Mesendoderm (in vitro differentiated cells): ENCODE measurements at regions not wholly inside any gene's neighbourhood (a gene's known extent, or its start where the extent isn't known, plus 50 kb on each side); places are given as distances from the start of the nearest gene placed in this dataset.

Source experiments
- DNase-seq: peaks from one replicate; pipeline ENCODE4 v3.0.0; 2013
- H2AK5ac ChIP-seq: 2 replicates; pipeline ENCODE4 v1.6.1; 2013; ENCODE audit warnings: low read length, inconsistent platforms
- H2BK120ac ChIP-seq: 2 replicates; pipeline ENCODE4 v1.6.1; 2013; ENCODE audit warnings: low read depth, mild to moderate bottlenecking, low read length, moderate library complexity, mixed read lengths
- H2BK15ac ChIP-seq: replicated peaks from 2 replicates; pipeline ENCODE4 v1.6.1; 2013; ENCODE audit warnings: low read depth, mild to moderate bottlenecking, moderate library complexity
- H2BK5ac ChIP-seq: 2 replicates; pipeline ENCODE4 v1.6.1; 2013; ENCODE audit warnings: low read length, inconsistent platforms
- H3K18ac ChIP-seq: 2 replicates; pipeline ENCODE4 v1.6.1; 2013; ENCODE audit warnings: mild to moderate bottlenecking, low read length, mixed read lengths
- H3K23ac ChIP-seq: one replicate; pipeline ENCODE4 v1.6.1; 2013; ENCODE audit warnings: low read length
- H3K27ac ChIP-seq: 2 replicates; pipeline ENCODE4 v1.5.1; 2013; ENCODE audit warnings: low read depth, mild to moderate bottlenecking, inconsistent platforms, low read length, moderate library complexity
- H3K27me3 ChIP-seq: 2 replicates; pipeline ENCODE4 v1.6.1; 2013; ENCODE audit warnings: low read length, control low read depth, mild to moderate bottlenecking, inconsistent platforms; ENCODE audit not compliant: insufficient read depth, poor library complexity
- H3K36me3 ChIP-seq: 2 replicates; pipeline ENCODE4 v1.6.1; 2013; ENCODE audit warnings: low read length, inconsistent platforms; ENCODE audit not compliant: control insufficient read depth, insufficient read depth
- H3K4ac ChIP-seq: one replicate; pipeline ENCODE4 v1.6.1; 2013; ENCODE audit warnings: low read depth, mild to moderate bottlenecking, low read length, moderate library complexity
- H3K4me1 ChIP-seq: 2 replicates; pipeline ENCODE4 v1.6.1; 2013; ENCODE audit warnings: low read depth, low read length, inconsistent platforms; ENCODE audit not compliant: control insufficient read depth
- H3K4me2 ChIP-seq: 2 replicates; pipeline ENCODE4 v1.6.1; 2013; ENCODE audit warnings: low read length
- H3K4me3 ChIP-seq: 2 replicates; pipeline ENCODE4 v1.5.1; 2013; ENCODE audit warnings: mild to moderate bottlenecking, low read length
- H3K56ac ChIP-seq: one replicate; pipeline ENCODE4 v1.6.1; 2013; ENCODE audit warnings: low read length
- H3K79me1 ChIP-seq: 2 replicates; pipeline ENCODE4 v1.6.1; 2013; ENCODE audit warnings: low read length, inconsistent platforms
- H3K79me2 ChIP-seq: 2 replicates; pipeline ENCODE4 v1.6.1; 2013; ENCODE audit warnings: mild to moderate bottlenecking, low read length; ENCODE audit not compliant: control insufficient read depth, insufficient read depth
- H3K9ac ChIP-seq: 2 replicates; pipeline ENCODE4 v1.6.1; 2013; ENCODE audit warnings: low read length, inconsistent platforms
- H4K5ac ChIP-seq: one replicate; pipeline ENCODE4 v1.6.1; 2013; ENCODE audit warnings: low read length
- H4K8ac ChIP-seq: one replicate; pipeline ENCODE4 v1.6.1; 2013; ENCODE audit warnings: low read depth, mild to moderate bottlenecking, control low read depth, low read length, moderate library complexity
- WGBS: extraction: QIAGEN DNeasy Blood & Tissue Kit; methylation state at CpG from one replicate; pipeline ENCODE4 v1.1.7; 2013; ENCODE audit warnings: low lambda C conversion rate, missing lambda C conversion rate; ENCODE audit not compliant: insufficient coverage; ENCODE audit errors: extremely low coverage; 5-methylcytosine and 5-hydroxymethylcytosine counted together

DNA sequence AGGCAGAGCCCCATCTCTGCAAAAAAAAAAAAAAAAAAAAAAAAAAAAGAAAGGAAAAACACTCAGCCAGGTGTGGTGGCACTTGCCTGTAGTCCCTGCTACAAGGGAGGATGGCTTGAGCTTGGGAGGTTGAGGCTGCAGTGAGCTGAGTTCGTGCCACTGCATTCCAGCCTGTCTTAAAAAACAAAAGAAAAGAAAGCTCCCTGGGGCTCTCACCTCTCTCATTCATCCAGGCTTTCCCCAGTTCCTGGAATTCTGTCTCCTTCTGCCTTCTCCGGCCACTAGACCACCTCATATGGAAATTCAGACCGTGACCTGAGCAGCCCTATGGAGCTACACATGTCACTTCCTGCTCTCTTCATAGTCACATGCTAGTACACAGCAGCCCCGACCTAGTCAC lies 101.1 kb upstream of the TAB2 start:
- Histone ChIP-seq H3K36me3 (no peaks in the 10 kb centered on the region), H4K8ac (no peak overlapping the region), H3K9ac (no peak overlapping the region), H3K27ac (no peak overlapping the region), H2BK120ac (no peak overlapping the region), H4K5ac (no peak overlapping the region), H3K4ac (no peak overlapping the region), H2BK5ac (no peak overlapping the region), H3K56ac (no peak overlapping the region), H3K23ac (no peak overlapping the region), H2AK5ac (no peak overlapping the region), H3K27me3 (no peaks in the 10 kb centered on the region), H3K4me2 (no peak overlapping the region), H3K18ac (no peak overlapping the region), H3K4me1 (no peaks in the 10 kb centered on the region), H3K79me2 (no peaks in the 10 kb centered on the region), H3K4me3 (no peak overlapping the region), H2BK15ac (no peak overlapping the region), H3K79me1 (no peaks in the 10 kb centered on the region)
- peak; percentile 45 for DNase-seq
- WGBS: no CpG with 5 or more reads among the region's 4 CpGs

DNA sequence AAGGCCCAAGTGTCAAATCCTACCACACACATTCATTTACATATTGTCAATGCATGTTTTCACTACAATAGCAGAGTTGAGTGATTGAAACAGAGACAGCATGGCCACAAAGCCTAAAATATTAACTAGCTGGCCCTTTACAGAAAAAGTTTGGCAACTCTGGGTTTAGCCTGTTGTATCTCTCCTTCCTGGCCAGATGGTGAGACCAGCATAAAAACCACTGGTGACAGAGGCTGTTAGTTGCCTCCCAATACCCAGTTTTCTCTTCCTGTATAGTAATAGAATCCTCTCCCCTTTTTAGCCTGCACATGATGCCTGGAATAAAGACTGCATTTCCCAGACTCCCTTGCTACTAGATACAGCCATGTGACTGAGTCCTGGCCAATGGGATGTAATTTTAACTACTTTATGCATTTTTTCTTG lies 100.0 kb upstream of the TAB2 start:
- Histone ChIP-seq H3K18ac (no peak overlapping the region), H3K4me3 (no peak overlapping the region), H2AK5ac (no peak overlapping the region), H2BK5ac (no peak overlapping the region), H3K79me1 (no peaks in the 10 kb centered on the region), H3K36me3 (no peaks in the 10 kb centered on the region), H3K4ac (no peak overlapping the region), H3K23ac (no peak overlapping the region), H3K27me3 (no peaks in the 10 kb centered on the region), H3K27ac (no peak overlapping the region), H3K4me2 (no peak overlapping the region), H4K8ac (no peak overlapping the region), H3K79me2 (no peaks in the 10 kb centered on the region), H2BK15ac (no peak overlapping the region), H2BK120ac (no peak overlapping the region), H3K56ac (no peak overlapping the region), H4K5ac (no peak overlapping the region), H3K9ac (no peak overlapping the region), H3K4me1 (no peaks in the 10 kb centered on the region)
- no peak for DNase-seq

DNA sequence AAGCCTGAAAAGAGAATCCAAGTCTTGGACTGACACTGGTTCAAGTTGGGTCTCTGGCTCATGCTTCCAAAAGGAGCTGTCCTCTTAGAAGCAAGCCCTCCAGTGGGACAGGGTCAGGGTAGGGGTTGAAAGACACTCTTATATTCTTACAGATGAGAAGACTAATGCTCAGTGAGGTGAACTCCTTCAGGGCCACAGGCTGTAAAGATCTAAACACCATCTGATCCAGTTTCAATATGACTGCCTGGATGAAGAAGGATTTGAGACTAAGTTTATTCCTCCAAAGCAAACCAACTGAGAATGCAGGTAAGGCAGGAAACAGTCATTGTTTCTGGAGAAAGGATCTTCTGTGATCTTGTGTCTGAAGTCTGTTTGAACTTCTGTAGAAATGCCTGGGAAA lies 99.0 kb upstream of the TAB2 start:
- no peak overlapping the region for H3K4me3 ChIP-seq
- H3K36me3 ChIP-seq: no peaks in the 10 kb centered on the region
- no peak overlapping the region for H3K9ac ChIP-seq
- H2BK5ac ChIP-seq: no peak overlapping the region
- H3K79me2 ChIP-seq: no peaks in the 10 kb centered on the region
- H3K4me2 ChIP-seq: no peak overlapping the region
- no peak overlapping the region for H3K27ac ChIP-seq
- no peaks in the 10 kb centered on the region for H3K79me1 ChIP-seq
- H3K27me3 ChIP-seq: no peaks in the 10 kb centered on the region
- no peak overlapping the region for H4K5ac ChIP-seq
- no peak overlapping the region for H3K18ac ChIP-seq
- H3K56ac ChIP-seq: no peak overlapping the region
- H3K23ac ChIP-seq: peak overlapping the region; percentile 30
- H4K8ac ChIP-seq: no peak overlapping the region
- H3K4ac ChIP-seq: no peak overlapping the region
- no peak for DNase-seq
- no peak overlapping the region for H2BK15ac ChIP-seq
- no peaks in the 10 kb centered on the region for H3K4me1 ChIP-seq
- H2BK120ac ChIP-seq: no peak overlapping the region
- H2AK5ac ChIP-seq: no peak overlapping the region

DNA sequence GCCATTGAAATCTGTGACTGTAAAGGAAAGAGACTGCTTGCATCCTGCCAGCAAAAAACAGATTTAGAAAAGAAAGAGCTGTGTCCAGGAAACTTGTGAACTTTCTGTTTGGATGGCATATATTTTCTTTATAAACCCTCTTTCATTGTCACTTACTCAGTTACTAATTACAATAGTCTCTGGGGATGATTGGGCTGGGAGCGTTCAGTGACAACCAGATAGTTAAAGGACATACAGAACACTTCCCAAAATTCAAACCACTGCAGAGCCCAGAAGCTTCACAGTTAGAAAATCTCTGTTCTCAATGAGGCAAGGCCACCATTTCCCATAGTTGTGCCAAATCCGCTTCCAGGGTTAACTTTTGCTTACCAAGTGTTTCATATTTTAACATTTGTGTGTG lies 98.6 kb upstream of the TAB2 start:
- no peaks in the 10 kb centered on the region for H3K79me1 ChIP-seq
- H3K36me3 ChIP-seq: no peaks in the 10 kb centered on the region
- H3K4ac ChIP-seq: no peak overlapping the region
- no peak for DNase-seq
- H3K79me2 ChIP-seq: no peaks in the 10 kb centered on the region
- H3K23ac ChIP-seq: no peak overlapping the region
- no peak overlapping the region for H3K9ac ChIP-seq
- no peak overlapping the region for H2BK15ac ChIP-seq
- no peak overlapping the region for H4K8ac ChIP-seq
- no peaks in the 10 kb centered on the region for H3K27me3 ChIP-seq
- no peaks in the 10 kb centered on the region for H3K4me1 ChIP-seq
- no peak overlapping the region for H3K4me2 ChIP-seq
- H3K18ac ChIP-seq: no peak overlapping the region
- no peak overlapping the region for H3K4me3 ChIP-seq
- no peak overlapping the region for H2AK5ac ChIP-seq
- H3K27ac ChIP-seq: no peak overlapping the region
- H3K56ac ChIP-seq: no peak overlapping the region
- H2BK5ac ChIP-seq: no peak overlapping the region
- WGBS: no CpG with 5 or more reads among the region's 2 CpGs
- no peak overlapping the region for H4K5ac ChIP-seq
- H2BK120ac ChIP-seq: no peak overlapping the region

DNA sequence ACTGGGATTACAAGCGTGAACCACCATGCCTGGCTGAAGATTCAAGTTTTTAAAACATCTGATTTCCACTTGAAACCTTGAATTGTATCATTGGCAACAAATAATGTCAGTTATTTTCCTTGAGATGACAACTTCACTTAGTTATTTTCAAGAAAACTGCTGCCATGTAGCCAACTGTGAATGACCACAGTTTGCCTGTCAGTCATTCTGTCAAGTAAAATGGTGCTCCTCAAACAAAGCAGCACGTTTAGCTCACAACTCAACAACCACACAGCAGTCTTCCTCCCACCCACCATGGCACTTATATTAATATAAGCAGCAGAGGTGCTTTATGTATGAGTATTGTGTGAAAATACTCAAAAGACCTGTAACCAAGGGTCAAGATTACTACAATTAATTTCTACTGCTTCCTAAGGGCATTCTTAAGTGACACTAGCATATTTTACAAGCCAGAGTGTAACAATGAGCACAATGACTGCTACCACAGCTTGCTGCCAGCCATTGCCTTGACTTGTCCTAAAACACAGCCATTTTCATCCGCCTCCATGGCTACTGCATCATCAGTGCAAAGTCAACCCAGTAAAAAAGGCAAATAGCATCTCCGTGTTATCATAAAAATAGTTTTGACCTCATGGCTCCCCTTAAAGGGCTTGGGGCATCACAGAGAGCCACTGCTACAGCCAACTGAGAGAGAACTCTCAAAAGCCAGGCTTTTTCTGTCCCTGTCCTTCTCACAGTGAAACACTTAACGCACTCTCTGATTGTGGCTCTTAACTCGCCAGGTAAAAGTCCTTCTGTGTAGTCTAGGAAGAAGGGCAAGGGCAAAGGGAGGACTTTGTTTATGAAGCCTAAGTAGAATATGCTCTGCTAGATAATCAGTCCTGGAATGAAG lies 96.4 kb upstream of the TAB2 start:
- Histone ChIP-seq H3K27ac (no peak overlapping the region), H3K27me3 (no peaks in the 10 kb centered on the region), H3K79me1 (no peaks in the 10 kb centered on the region), H3K4me1 (no peaks in the 10 kb centered on the region), H3K56ac (no peak overlapping the region), H2AK5ac (no peak overlapping the region), H3K4me2 (no peak overlapping the region), H3K23ac (no peak overlapping the region), H3K79me2 (no peaks in the 10 kb centered on the region), H3K9ac (no peak overlapping the region), H2BK15ac (no peak overlapping the region), H3K18ac (no peak overlapping the region), H4K5ac (no peak overlapping the region), H3K36me3 (no peaks in the 10 kb centered on the region), H2BK5ac (no peak overlapping the region), H2BK120ac (no peak overlapping the region), H4K8ac (no peak overlapping the region), H3K4ac (no peak overlapping the region), H3K4me3 (no peak overlapping the region)
- DNase-seq: no peak
- WGBS: no CpG with 5 or more reads among the region's 6 CpGs

DNA sequence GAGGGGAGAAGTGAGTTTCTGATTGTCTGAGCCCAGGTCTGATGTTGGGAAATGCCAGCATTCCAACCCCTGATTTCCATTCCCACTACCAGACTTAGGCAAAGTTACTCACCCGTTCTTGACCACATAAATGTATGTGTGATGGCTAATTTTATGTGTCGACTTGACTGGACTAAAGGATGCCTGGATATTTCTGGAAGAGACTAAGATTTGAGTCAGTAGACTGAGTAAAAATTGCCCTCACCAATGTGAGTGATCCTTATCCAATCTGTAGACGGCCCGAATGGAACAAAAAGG lies 95.8 kb upstream of the TAB2 start:
- H3K4me1 ChIP-seq: no peaks in the 10 kb centered on the region
- H4K8ac ChIP-seq: no peak overlapping the region
- H3K27ac ChIP-seq: no peak overlapping the region
- no peak overlapping the region for H3K9ac ChIP-seq
- no peaks in the 10 kb centered on the region for H3K27me3 ChIP-seq
- H3K79me1 ChIP-seq: no peaks in the 10 kb centered on the region
- H3K4me3 ChIP-seq: no peak overlapping the region
- no peaks in the 10 kb centered on the region for H3K79me2 ChIP-seq
- H2BK120ac ChIP-seq: no peak overlapping the region
- H3K56ac ChIP-seq: no peak overlapping the region
- DNase-seq: no peak
- H3K23ac ChIP-seq: no peak overlapping the region
- no peak overlapping the region for H2BK15ac ChIP-seq
- H3K4me2 ChIP-seq: no peak overlapping the region
- H3K36me3 ChIP-seq: no peaks in the 10 kb centered on the region
- no CpG with 5 or more reads among the region's 4 CpGs for WGBS
- H3K4ac ChIP-seq: no peak overlapping the region
- H4K5ac ChIP-seq: no peak overlapping the region
- no peak overlapping the region for H2BK5ac ChIP-seq
- H3K18ac ChIP-seq: no peak overlapping the region
- H2AK5ac ChIP-seq: no peak overlapping the region
